Gastroesophageal sphincter (tissue), 4 donors: ENCODE measurements at regions not wholly inside any gene's neighbourhood (a gene's known extent, or its start where the extent isn't known, plus 50 kb on each side); places are given as distances from the start of the nearest gene placed in this dataset.

Experiments
- ATAC-seq: fragments of 150-250 bp; one replicate; pipeline ENCODE4 v1.9.1; 2016; ENCODE audit warnings: mild to moderate bottlenecking, moderate library complexity
- H3K27ac ChIP-seq, 4 donors: fragments of 200-600 bp; sonication (generic) in 3 of 4; 1 replicate in 3 of 4; 2 replicates in 1 of 4; pipeline ENCODE4 v1.5.1; 2016 to 2019
- H3K27me3 ChIP-seq: fragments of 200-600 bp; sonication (generic); one replicate; pipeline ENCODE4 v1.5.1; 2019
- H3K36me3 ChIP-seq, 2 donors: fragments of 200-600 bp; sonication (generic); one replicate each; pipeline ENCODE4 v1.5.1; 2019; ENCODE audit warnings: control low read depth in 1 of 2
- H3K4me1 ChIP-seq, 3 donors: fragments of 200-600 bp; sonication (generic); 1 replicate in 2 of 3; 2 replicates in 1 of 3; pipeline ENCODE4 v1.5.1; 2016 to 2019; ENCODE audit warnings: control low read depth in 2 of 3
- H3K4me3 ChIP-seq, 2 donors: fragments of 200-600 bp; sonication (generic); one replicate each; pipeline ENCODE4 v1.5.1; 2019; ENCODE audit warnings: mild to moderate bottlenecking in 1 of 2, moderate library complexity in 1 of 2
- H3K9me3 ChIP-seq, 3 donors: fragments of 200-600 bp; sonication (generic); one replicate each; pipeline ENCODE4 v1.5.1; 2017 to 2019; ENCODE audit warnings: control low read depth in 2 of 3
- CTCF ChIP-seq, 4 experiments: fragments of 200-600 bp in 2 of 4; fragments of 450-650 bp in 2 of 4; sonication (generic) in 1 of 4; IDR thresholded peaks; one replicate each; pipeline ENCODE4 v1.5.1; 2017 to 2019; ENCODE audit warnings: antibody characterized with exemption in 4 of 4, mild to moderate bottlenecking in 2 of 4, moderate library complexity in 2 of 4
- EP300 ChIP-seq: sonication (generic); formaldehyde crosslinking; IDR thresholded peaks from one replicate; pipeline ENCODE4 v1.6.1; 2017; ENCODE audit warnings: antibody characterized with exemption, mild to moderate bottlenecking
- POLR2A ChIP-seq, 2 donors: fragments of 450-650 bp; IDR thresholded peaks; one replicate each; pipeline ENCODE4 v1.6.1; 2017; ENCODE audit warnings: antibody characterized with exemption in 2 of 2, mild to moderate bottlenecking in 2 of 2, moderate library complexity in 1 of 2
- POLR2AphosphoS5 ChIP-seq: sonication (generic); formaldehyde crosslinking; IDR thresholded peaks from one replicate; pipeline ENCODE4 v1.6.1; 2017; ENCODE audit warnings: antibody characterized with exemption
- WGBS, 2 donors: methylation state at CpG; one replicate each; pipeline ENCODE4 v1.1.5; 2018; ENCODE audit warnings: low coverage in 1 of 2; 5-methylcytosine and 5-hydroxymethylcytosine counted together

GRCh38 chr20:21573259-21573658 lies 59.4 kb upstream of the NKX2-2 start:
- H3K4me1 ChIP-seq: no peaks in the 10 kb centered on the region
- 60 to 61% methylated on average over 4 to 5 of the region's 5 CpGs for WGBS, 2 donors
- H3K36me3 ChIP-seq: no peaks in the 10 kb centered on the region
- peaks cover 57% of the 10 kb centered on the region for H3K27me3 ChIP-seq
- ATAC-seq: no peak
- H3K4me3 ChIP-seq: no peak overlapping the region
- H3K9me3 ChIP-seq: no peaks in the 10 kb centered on the region
- TF ChIP-seq CTCF (IDR thresholded peaks at IDR 0.05): no peak
- TF ChIP-seq EP300: no peak
- TF ChIP-seq POLR2AphosphoS5: no peak
- no peak for TF ChIP-seq POLR2A (IDR thresholded peaks at IDR 0.05)
- H3K27ac ChIP-seq: no peak overlapping the region

GRCh38 chr20:21571841-21572690 lies 58.2 kb upstream of the NKX2-2 start:
- no peak for TF ChIP-seq POLR2AphosphoS5
- TF ChIP-seq EP300: no peak
- no peak for TF ChIP-seq POLR2A (IDR thresholded peaks at IDR 0.05)
- peak; percentile 53 to 78 (median 65) for TF ChIP-seq CTCF (IDR thresholded peaks at IDR 0.05)
- H3K27me3 ChIP-seq: peaks cover 57% of the 10 kb centered on the region
- ATAC-seq: no peak

GRCh38 chr20:21570285-21570992 lies 56.6 kb upstream of the NKX2-2 start:
- no peaks in the 10 kb centered on the region for H3K9me3 ChIP-seq
- no peak overlapping the region for H3K27ac ChIP-seq
- ATAC-seq: no peak
- H3K4me3 ChIP-seq: no peak overlapping the region
- no peak for TF ChIP-seq EP300
- no peak for TF ChIP-seq POLR2AphosphoS5
- TF ChIP-seq POLR2A (IDR thresholded peaks at IDR 0.05): no peak
- TF ChIP-seq CTCF (IDR thresholded peaks at IDR 0.05): no peak
- H3K4me1 ChIP-seq: no peaks in the 10 kb centered on the region
- WGBS, 2 donors: 31 to 40% methylated on average over 5 to 7 of the region's 7 CpGs
- peaks cover 64% of the 10 kb centered on the region for H3K27me3 ChIP-seq
- no peaks in the 10 kb centered on the region for H3K36me3 ChIP-seq

More at GRCh38 chr20:21571841-21572690, 58.2 kb upstream of the NKX2-2 start:
- Histone ChIP-seq H3K4me1 (no peaks in the 10 kb centered on the region), H3K9me3 (no peaks in the 10 kb centered on the region), H3K4me3 (no peak overlapping the region), H3K36me3 (no peaks in the 10 kb centered on the region), H3K27ac (no peak overlapping the region)
- 11 to 22% methylated on average over 5 to 7 of the region's 15 CpGs for WGBS, 2 donors

- no peaks in the 10 kb centered on the region for H3K36me3 ChIP-seq
- H3K4me1 ChIP-seq: no peaks in the 10 kb centered on the region
- WGBS, 2 donors: 64 to 67% methylated on average over 1 to 3 of the region's 3 CpGs
- ATAC-seq: no peak
- H3K27me3 ChIP-seq: peaks cover 63% of the 10 kb centered on the region
- H3K4me3 ChIP-seq: no peak overlapping the region
- TF ChIP-seq POLR2AphosphoS5 (no peak), CTCF (IDR thresholded peaks at IDR 0.05) (no peak), EP300 (no peak), POLR2A (IDR thresholded peaks at IDR 0.05) (no peak)
- H3K9me3 ChIP-seq: no peaks in the 10 kb centered on the region
- H3K27ac ChIP-seq: no peak overlapping the region
These were observed 55.7 kb upstream of the NKX2-2 start for GRCh38 chr20:21569586-21569985.
